C1 segment of cervical spinal cord (tissue), 14 donors: ENCODE measurements at regions not wholly inside any gene's neighbourhood (a gene's known extent, or its start where the extent isn't known, plus 50 kb on each side); places are given as distances from the start of the nearest gene placed in this dataset.
"Not testable (repeated sequence)": the region's sequence is repeated elsewhere in the genome, so short reads cannot be mapped to it uniquely, and the experiment has no call there.

Experiments
- DNase-seq, 14 donors: peaks; one replicate each; lab custom pipeline; 2025; lab: John Stamatoyannopoulos, UW

GRCh38 chr14:53365486-53366130 lies 212.5 kb upstream of the DDHD1 start:
- no peak for DNase-seq

GRCh38 chr14:53362916-53363315 lies 209.8 kb upstream of the DDHD1 start:
- not testable (repeated sequence) for DNase-seq

DNA sequence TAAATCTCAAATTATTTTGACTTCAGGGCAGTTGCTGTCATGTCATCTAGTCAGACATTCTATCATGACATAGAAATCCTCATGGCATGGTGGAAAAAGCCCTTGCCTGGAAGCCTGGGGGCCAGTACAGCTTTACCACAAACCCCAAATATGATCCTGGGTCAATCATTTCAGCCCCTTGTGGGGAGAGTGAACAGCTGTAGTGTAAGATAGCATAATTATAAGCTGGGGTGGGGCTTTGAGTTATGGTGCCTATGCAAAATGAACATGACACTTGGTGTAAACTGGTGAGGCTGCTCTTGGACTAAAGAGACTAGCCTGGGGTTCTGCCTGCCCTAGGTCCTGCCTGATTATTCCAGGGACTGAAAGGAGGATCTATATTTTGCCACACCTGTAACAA lies 207.7 kb upstream of the DDHD1 start:
- no peak for DNase-seq

DNA sequence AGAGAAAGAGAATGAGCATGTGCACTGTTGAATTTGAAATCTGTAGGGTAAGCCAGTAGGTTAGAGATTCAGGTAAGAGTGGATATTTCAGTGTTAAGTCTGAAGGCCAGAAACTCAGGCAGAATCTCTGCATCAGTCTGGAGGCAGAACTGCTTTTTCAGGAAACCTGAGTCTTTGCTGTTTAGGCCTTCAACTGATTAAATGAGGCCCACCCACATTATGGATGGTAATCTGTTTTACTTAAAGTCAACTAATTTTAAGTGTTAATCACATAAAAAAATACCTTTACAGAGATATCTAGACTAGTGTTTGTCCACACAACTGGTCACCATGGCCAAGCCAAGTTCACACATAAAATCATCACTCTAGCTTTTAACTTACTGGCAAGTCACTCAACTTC lies 205.0 kb upstream of the DDHD1 start:
- DNase-seq, result no peak

DNA sequence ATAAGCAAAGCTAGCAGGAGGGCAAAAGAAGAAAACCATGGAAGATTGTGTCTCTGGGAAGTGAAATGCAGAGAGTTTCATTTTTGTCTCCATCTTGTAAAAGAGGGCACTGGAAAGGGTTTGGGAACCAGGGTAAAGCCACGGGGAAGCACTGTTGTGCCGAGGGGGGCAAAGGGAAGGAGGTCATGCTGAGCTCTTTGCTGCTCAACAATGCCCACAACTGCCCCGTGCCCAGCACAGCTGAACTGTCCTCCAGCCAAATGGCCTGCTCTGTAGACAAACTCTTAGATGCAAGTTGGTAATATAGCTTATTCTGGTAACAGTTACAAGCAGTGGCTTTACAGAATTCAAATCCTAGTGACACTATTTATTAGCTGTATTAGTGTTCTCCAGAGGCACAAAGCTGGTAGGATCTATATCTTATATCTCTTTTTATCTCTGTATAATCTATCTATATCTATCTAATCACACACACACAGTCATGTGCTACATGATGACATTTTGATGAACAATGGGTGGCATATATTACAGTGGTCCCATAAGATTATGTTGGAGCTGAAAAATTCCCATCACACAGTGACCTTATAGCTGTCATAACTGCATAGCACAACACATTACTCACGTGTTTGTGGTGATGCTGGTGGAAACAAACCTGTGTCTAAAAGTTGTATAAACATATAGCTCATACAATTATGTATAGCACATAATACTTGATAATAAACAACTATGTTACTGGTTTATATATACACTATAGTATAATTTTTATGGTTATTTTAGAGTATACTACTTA lies 203.4 kb upstream of the DDHD1 start:
- no peak for DNase-seq

DNA sequence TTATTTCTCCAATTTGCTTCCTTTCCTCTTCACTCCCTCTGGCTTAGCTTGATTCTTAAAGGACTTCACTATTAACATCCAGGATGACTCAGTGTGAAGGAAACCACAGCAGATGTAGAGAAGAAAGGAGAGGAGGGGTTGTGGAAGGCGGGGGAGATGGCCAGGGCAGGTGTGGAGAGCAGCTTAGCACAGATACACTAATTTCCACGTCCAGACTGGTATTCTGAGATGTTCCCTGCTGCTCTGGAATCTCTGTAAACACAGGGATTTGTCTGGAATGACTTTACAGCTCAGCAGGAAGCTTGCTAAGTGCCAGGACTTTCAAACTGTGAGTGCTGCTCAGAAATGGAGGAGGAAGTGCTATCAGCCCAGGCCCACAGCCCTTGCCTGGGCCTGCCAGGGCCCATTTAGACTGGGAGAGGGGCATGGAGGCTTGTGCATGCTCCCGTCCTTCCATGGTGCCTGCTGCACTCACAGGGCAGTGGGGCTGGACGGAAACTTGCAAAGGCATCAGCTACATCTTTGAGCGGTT lies 202.5 kb upstream of the DDHD1 start:
- peak in 1 of 14 donors; percentile 18 for DNase-seq

DNA sequence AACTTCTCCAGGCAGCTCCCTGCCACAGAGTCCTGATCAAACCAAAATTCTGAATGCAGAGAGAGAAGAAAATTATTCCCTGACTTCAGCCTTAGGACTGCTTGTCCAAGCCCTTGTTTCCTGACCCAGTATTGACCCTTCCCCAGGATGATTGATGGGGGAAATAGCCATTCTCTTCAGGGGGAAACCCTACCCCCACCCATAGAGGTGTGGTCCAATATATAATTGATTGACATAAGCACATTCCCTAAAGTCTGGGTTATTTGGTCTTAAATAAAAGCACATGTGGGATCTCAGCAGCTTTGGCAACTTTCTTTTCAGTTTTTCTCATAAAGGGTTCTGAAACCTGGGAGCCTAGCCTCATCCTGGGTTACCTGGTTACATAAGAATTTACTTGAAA lies 201.2 kb upstream of the DDHD1 start:
- no peak for DNase-seq

- DNase-seq, result no peak
Measured at GRCh38 chr14:53350866-53351265, 197.7 kb upstream of the DDHD1 start.

- no peak for DNase-seq
Measured at GRCh38 chr14:53350429-53350828, 197.3 kb upstream of the DDHD1 start.

DNA sequence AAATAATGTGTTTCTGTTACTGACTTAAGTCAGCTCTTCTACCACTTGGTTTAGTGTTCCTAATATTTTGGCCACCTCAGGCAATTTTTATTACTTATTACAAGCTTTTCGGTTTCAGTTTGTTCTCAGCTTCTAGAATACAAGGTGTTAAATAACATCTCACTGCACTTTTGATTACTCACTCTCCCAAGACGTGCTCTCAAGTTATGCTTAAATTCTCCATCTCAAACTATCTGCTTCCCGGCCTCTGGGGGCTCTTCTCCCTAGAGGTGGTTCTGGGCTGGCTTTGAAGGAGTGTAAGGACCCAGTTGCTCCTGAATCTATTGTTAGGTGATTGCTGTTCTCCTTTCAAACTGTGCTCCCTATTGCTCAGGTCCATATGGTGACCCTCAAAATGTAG lies 193.9 kb upstream of the DDHD1 start:
- DNase-seq, result no peak

GRCh38 chr14:53341324-53341723 lies 188.2 kb upstream of the DDHD1 start:
- no peak for DNase-seq

- no peak for DNase-seq
Measured at GRCh38 chr14:53338192-53338591, 185.1 kb upstream of the DDHD1 start.

- no peak for DNase-seq
Measured at GRCh38 chr14:53336729-53337128, 183.6 kb upstream of the DDHD1 start.

- no peak for DNase-seq
Measured at GRCh38 chr14:53333809-53334208, 180.7 kb upstream of the DDHD1 start.

DNA sequence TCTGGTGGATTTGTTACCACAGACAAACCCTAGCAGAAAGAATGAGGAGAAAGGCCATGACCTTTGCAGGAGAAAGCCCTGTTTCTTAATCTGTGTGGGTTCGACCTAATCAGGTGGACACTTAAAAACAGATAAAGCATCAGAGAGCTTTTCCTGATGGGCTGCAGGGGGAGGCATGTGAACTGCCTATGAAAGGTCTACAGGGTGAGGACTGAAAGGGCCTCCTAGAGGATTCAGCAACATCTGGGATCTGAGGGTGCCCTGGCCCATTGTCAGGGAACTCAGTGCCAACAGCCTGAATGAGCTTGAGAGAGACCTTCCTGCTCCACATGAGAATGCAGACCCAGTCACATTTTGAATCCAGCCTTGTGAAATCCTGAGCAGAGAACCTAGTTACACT lies 178.8 kb upstream of the DDHD1 start:
- DNase-seq, result no peak

GRCh38 chr14:53331247-53331646 lies 178.1 kb upstream of the DDHD1 start:
- DNase-seq, result no peak

DNA sequence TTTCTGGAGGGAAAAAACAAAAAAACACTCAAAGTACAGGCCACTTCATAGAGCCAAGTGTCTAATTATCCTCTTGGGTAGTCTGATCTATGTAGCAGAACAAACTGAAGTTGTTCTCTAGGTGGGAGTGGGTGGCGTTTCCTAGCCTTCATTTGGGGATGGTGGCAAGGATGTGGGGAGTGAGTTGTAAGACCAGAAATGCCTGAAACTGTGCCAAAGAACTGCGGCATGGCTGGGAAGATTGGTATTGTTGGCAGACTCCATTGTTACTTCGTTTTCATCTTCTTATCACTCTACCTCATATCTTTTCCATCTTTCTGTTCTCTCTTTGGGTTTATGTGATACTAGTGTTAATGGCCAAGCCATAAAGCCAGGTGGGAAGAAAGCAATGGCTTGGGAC lies 177.3 kb upstream of the DDHD1 start:
- DNase-seq, result no peak

GRCh38 chr14:53328841-53329240 lies 175.7 kb upstream of the DDHD1 start:
- no peak for DNase-seq

GRCh38 chr14:53327716-53328115 lies 174.6 kb upstream of the DDHD1 start:
- peak in 1 of 14 donors; percentile 34 for DNase-seq

DNA sequence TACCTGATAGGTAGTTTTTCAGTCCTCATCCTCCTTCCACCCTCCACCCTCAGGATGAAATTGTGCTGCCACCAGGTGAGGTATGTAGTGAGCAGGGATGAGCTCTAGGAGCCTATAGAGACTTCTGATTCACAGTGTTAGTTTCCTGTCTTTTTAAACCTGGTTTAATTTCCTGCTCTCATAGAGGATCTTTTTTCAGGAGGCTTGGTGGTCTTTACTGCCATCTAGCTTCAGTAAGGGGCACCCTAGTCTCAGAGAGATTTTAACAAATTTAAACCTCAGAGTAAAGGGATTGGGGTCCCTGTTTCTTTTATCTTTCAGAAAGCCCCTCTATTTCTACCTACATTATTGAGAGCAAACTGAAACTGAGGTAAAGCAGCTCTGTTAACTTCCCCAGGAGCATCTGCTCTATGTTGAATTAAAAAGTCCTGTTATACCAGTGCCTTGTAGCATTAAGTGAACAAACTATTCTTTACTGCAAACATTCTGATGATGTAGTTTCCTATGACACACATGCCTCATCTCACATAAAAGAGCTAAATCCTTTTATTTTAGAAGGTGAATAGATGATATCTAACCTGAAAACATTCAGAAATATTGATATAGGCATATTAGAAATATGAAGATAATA lies 172.2 kb upstream of the DDHD1 start:
- DNase-seq, result peak in 1 of 14 donors; percentile 32

DNA sequence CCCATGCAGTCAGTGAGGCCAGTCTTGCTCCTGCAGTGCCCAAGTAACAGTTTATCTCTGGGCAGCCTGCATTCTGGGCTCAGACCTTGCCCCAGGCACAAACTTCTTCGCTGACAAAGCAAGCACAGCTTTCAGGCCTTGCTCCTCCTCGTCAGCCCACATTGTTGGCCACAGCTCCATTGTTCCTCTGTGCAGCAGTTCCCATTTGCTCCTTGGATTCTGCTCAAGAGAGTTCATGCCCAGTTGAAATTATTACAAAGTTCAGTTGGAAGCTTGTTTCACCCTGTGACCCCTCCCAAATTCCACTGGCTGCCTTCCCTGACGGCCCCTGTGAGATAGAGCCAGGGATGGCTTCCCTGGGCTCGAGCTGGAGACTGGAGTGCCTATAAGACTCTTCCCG lies 163.4 kb upstream of the DDHD1 start:
- no peak for DNase-seq

DNA sequence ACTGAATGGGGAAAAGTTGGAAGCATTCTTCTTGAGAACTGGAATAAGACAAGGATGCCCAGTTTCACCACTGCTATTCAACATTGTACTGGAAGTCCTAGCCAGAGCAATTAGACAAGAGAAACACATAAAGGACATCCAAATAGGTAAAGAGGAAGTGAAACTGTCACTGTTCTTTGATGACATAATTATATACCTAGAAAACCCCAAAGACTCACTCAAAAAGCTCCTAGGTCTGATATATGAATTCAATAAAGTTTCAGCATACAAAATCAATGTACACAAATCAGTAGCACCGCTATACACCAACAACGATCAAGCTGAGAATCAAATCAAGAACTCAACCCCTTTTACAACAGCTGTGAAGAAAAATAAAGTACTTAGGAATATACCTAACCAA lies 157.3 kb upstream of the DDHD1 start:
- no peak for DNase-seq

DNA sequence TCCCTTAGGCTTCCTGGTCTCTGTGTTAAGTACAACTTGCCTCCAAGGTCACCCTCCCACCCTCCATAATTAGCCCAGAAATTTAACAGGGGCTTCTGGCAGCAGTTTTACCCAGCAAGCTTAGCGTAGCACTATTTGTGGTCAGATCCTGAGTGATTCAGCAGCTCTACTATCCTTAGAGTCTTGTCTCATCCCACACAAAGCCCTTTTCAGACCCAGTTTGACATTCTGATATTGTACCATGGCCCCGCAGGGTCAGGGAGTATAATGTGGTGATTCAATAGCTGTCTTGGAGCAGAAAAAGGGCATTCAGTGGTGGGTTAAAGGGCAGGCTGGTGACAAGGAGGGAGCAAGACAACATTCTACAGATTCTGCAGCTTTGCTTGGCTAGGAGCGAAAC lies 153.8 kb upstream of the DDHD1 start:
- peak in 12 of 14 donors; percentile 55 to 86 (median 74) for DNase-seq
